Transverse colon (tissue), 4 donors: ENCODE measurements at regions not wholly inside any gene's neighbourhood (a gene's known extent, or its start where the extent isn't known, plus 50 kb on each side); places are given as distances from the start of the nearest gene placed in this dataset.

Experiments
- CTCF ChIP-seq, 5 experiments: fragments of 200-600 bp in 3 of 5; fragments of 450-650 bp in 2 of 5; sonication (generic) in 3 of 5; IDR thresholded peaks; 1 replicate in 2 of 5; 2 replicates in 3 of 5; pipeline ENCODE4 v1.5.1; 2016 to 2017; ENCODE audit warnings: antibody characterized with exemption in 5 of 5, inconsistent platforms in 3 of 5, mild to moderate bottlenecking in 2 of 5, moderate library complexity in 1 of 5
- POLR2A ChIP-seq: fragments of 450-650 bp; IDR thresholded peaks from one replicate; pipeline ENCODE4 v1.6.1; 2016; ENCODE audit warnings: antibody characterized with exemption, mild to moderate bottlenecking, moderate library complexity
- POLR2AphosphoS5 ChIP-seq, 3 donors: sonication (generic); formaldehyde crosslinking; IDR thresholded peaks; one replicate each; pipeline ENCODE4 v1.6.1; 2016; ENCODE audit warnings: antibody characterized with exemption in 3 of 3

GRCh38 chr18:14031053-14031452 lies 101.2 kb downstream of the ZNF519 start:
- TF ChIP-seq POLR2A = no peak
- no peak for TF ChIP-seq POLR2AphosphoS5 (IDR thresholded peaks at IDR 0.05)
- TF ChIP-seq CTCF (IDR thresholded peaks at IDR 0.05) = no peak
